C1 segment of cervical spinal cord (tissue), 14 donors: ENCODE measurements at regions not wholly inside any gene's neighbourhood (a gene's known extent, or its start where the extent isn't known, plus 50 kb on each side); places are given as distances from the start of the nearest gene placed in this dataset.

ENCODE experiments used
- DNase-seq, 14 donors: peaks; one replicate each; lab custom pipeline; 2025; lab: John Stamatoyannopoulos, UW

GRCh38 chr12:116401565-116401964, 124.1 kb upstream of the MED13L start:
- DNase-seq: no peak

GRCh38 chr12:116402163-116402939, 124.9 kb upstream of the MED13L start:
- DNase-seq: no peak

GRCh38 chr12:116403546-116403945, 126.1 kb upstream of the MED13L start:
- DNase-seq: no peak

GRCh38 chr12:116404247-116404646, 126.8 kb upstream of the MED13L start:
- DNase-seq: no peak

- no peak for DNase-seq
These were observed 127.6 kb upstream of the MED13L start for GRCh38 chr12:116404913-116405611.

- DNase-seq: peak in 7 of 14 donors; percentile 8 to 66 (median 22)
These were observed 129.0 kb upstream of the MED13L start for GRCh38 chr12:116406529-116406928.

- no peak for DNase-seq
These were observed 131.2 kb upstream of the MED13L start for GRCh38 chr12:116408489-116409250.

- no peak for DNase-seq
These were observed 134.5 kb upstream of the MED13L start for GRCh38 chr12:116411977-116412376.

GRCh38 chr12:116414891-116415290, 137.4 kb upstream of the MED13L start:
- DNase-seq: no peak

GRCh38 chr12:116415408-116416108, 138.1 kb upstream of the MED13L start:
- DNase-seq: no peak

GRCh38 chr12:116416166-116416565, 138.7 kb upstream of the MED13L start:
- no peak for DNase-seq

GRCh38 chr12:116418551-116418950, 140.6 kb upstream of the MAP1LC3B2 start:
- DNase-seq: no peak

- peak in 1 of 14 donors; percentile 7 for DNase-seq
These were observed 138.8 kb upstream of the MAP1LC3B2 start for GRCh38 chr12:116420227-116420880.

- no peak for DNase-seq
These were observed 137.2 kb upstream of the MAP1LC3B2 start for GRCh38 chr12:116421785-116422538.

- no peak for DNase-seq
These were observed 136.1 kb upstream of the MAP1LC3B2 start for GRCh38 chr12:116423094-116423493.

- DNase-seq: no peak
These were observed 133.7 kb upstream of the MAP1LC3B2 start for GRCh38 chr12:116425256-116426193.

- no peak for DNase-seq
These were observed 132.6 kb upstream of the MAP1LC3B2 start for GRCh38 chr12:116426391-116427136.

- no peak for DNase-seq
These were observed 131.8 kb upstream of the MAP1LC3B2 start for GRCh38 chr12:116427200-116427930.
